K562 (cell line): ENCODE measurements at regions not wholly inside any gene's neighbourhood (a gene's known extent, or its start where the extent isn't known, plus 50 kb on each side); places are given as distances from the start of the nearest gene placed in this dataset.

Experiments used
- ATAC-seq: fragments of 200-7000 bp; cut with Tn5 transposase; 3 replicates; pipeline ENCODE4 v1.9.1; 2020; ENCODE audit warnings: moderate library complexity
- BruUV-seq: library from RNA; stranded (reverse); fragments of 400-500 nt; replicated peaks from 2 replicates; lab custom pipeline; 2021; lab: Mats Ljungman, UMichigan
- CTCF ChIA-PET: fragments of 300-600 bp; formaldehyde crosslinking; extraction: SDS; loops from one replicate; lab custom pipeline; 2021; ENCODE audit warnings: low intra/inter-chr PET ratio; lab: Yijun Ruan, JAX
- POLR2A ChIA-PET: fragments of 300-600, 350-650 bp; sonication (Branson Sonifier 250); formaldehyde crosslinking; extraction: SDS; loops from one replicate; lab custom pipeline; 2021; ENCODE audit warnings: antibody characterized with exemption, inconsistent platforms; lab: Yijun Ruan, JAX
- DNase-seq, 4 experiments: peaks; one replicate each; pipeline versions ENCODE4 v3.0.0 to v3.0.0-alpha.2; 2011 to 2018; ENCODE audit warnings: low spot score in 3 of 4, mixed read lengths in 3 of 4; ENCODE audit errors: extremely low read depth in 1 of 4
- FAIRE-seq: peaks from 2 replicates; lab custom pipeline; 2011; peaks lifted over from hg19 to GRCh38; lab: Jason Lieb, UNC
- H2AFZ ChIP-seq: 2 replicates; pipeline ENCODE4 v1.6.0; 2011; ENCODE audit warnings: low read depth, low read length, control low read depth, inconsistent platforms
- H3K27ac ChIP-seq: fragments of 200-600 bp; 3 replicates; pipeline ENCODE4 v1.8.0; 2011; ENCODE audit warnings: low read depth, mild to moderate bottlenecking, control low read depth, inconsistent platforms, low read length, moderate library complexity, mixed read lengths; ENCODE audit errors: extremely low read depth
- H3K27me3 ChIP-seq, 2 experiments: fragments of 300-600 bp in 1 of 2; 2 replicates in 1 of 2; 3 replicates in 1 of 2; pipeline versions ENCODE4 v1.6.0 to v1.8.0; 2011; ENCODE audit warnings: inconsistent platforms in 2 of 2, low read length in 2 of 2, mild to moderate bottlenecking in 1 of 2, mixed read lengths in 1 of 2, moderate library complexity in 1 of 2; ENCODE audit not compliant: control insufficient read depth in 2 of 2, insufficient read depth in 2 of 2
- H3K36me3 ChIP-seq: fragments of 300-600 bp; 3 replicates; pipeline ENCODE4 v1.8.0; 2011; ENCODE audit warnings: mild to moderate bottlenecking, low read length, inconsistent platforms; ENCODE audit not compliant: control insufficient read depth, insufficient read depth
- H3K4me1 ChIP-seq, 2 experiments: fragments of 200-600 bp in 1 of 2; replicated peaks in 1 of 2; 2 replicates in 1 of 2; 3 replicates in 1 of 2; pipeline versions ENCODE4 v1.5.1 to v1.8.0; 2011; ENCODE audit warnings: inconsistent platforms in 2 of 2, low read length in 2 of 2, mild to moderate bottlenecking in 1 of 2, mixed read lengths in 1 of 2, moderate library complexity in 1 of 2; ENCODE audit not compliant: control insufficient read depth in 2 of 2, insufficient read depth in 2 of 2
- H3K4me2 ChIP-seq: 2 replicates; pipeline ENCODE4 v1.6.1; 2011; ENCODE audit warnings: low read length, control low read depth, inconsistent platforms, mixed read lengths; ENCODE audit not compliant: insufficient read depth
- H3K4me3 ChIP-seq: fragments of 200-600 bp; sonication (generic), shearing (Covaris generic); 2 replicates; pipeline ENCODE4 v1.5.1; 2016; ENCODE audit warnings: control low read depth, inconsistent platforms
- H3K79me2 ChIP-seq: fragments of 200-600 bp; 3 replicates; pipeline ENCODE4 v1.8.0; 2011; ENCODE audit warnings: low read length, inconsistent platforms; ENCODE audit not compliant: control insufficient read depth, insufficient read depth
- H3K9ac ChIP-seq, 2 experiments: 2 replicates each; pipeline versions ENCODE4 v1.6.0 to v1.6.1; 2011; ENCODE audit warnings: low read depth in 2 of 2, low read length in 2 of 2, control low read depth in 1 of 2, inconsistent platforms in 1 of 2, mild to moderate bottlenecking in 1 of 2, mixed read lengths in 1 of 2; ENCODE audit not compliant: insufficient read depth in 1 of 2
- H3K9me1 ChIP-seq: one replicate; pipeline ENCODE4 v1.6.0; 2011; ENCODE audit warnings: inconsistent platforms, mild to moderate bottlenecking, low read length, moderate library complexity; ENCODE audit not compliant: control insufficient read depth, insufficient read depth
- H3K9me3 ChIP-seq: replicated peaks from 2 replicates; pipeline ENCODE4 v1.5.1; 2011; ENCODE audit warnings: low read depth, low read length, inconsistent platforms; ENCODE audit not compliant: control insufficient read depth, insufficient read depth
- H4K20me1 ChIP-seq: replicated peaks from 2 replicates; pipeline ENCODE4 v1.6.1; 2011; ENCODE audit warnings: low read length, inconsistent platforms, mixed read lengths; ENCODE audit not compliant: control insufficient read depth, insufficient read depth
- ATF7 ChIP-seq: fragments of 450-650 bp; IDR thresholded peaks from 2 replicates; pipeline ENCODE4 v1.7.1; 2014; ENCODE audit warnings: mild to moderate bottlenecking, moderate library complexity
- CHCHD3 ChIP-seq: fragments of 250-450 bp; sonication (Bioruptor Pico); IDR thresholded peaks from 2 replicates; pipeline ENCODE4 v2.1.2; 2022; ENCODE audit warnings: mild to moderate bottlenecking
- MCM2 ChIP-seq: fragments of 450-650 bp; IDR thresholded peaks from 2 replicates; pipeline ENCODE4 v1.6.1; 2017; ENCODE audit warnings: low read depth, mild to moderate bottlenecking
- MCM3 ChIP-seq: fragments of 450-650 bp; IDR thresholded peaks from 2 replicates; pipeline ENCODE4 v1.6.1; 2016
- NCOA1 ChIP-seq: fragments of 450-650 bp; IDR thresholded peaks from 2 replicates; pipeline ENCODE4 v1.6.1; 2016; ENCODE audit warnings: low read depth
- POLR2AphosphoS2 ChIP-seq: IDR thresholded peaks from 2 replicates; pipeline ENCODE4 v1.6.1; 2012; ENCODE audit warnings: low read length, improper control_type of control experiment
- SMARCC2 ChIP-seq: fragments of 450-650 bp; IDR thresholded peaks from 2 replicates; pipeline ENCODE4 v1.6.1; 2017; ENCODE audit warnings: antibody characterized with exemption, moderate library complexity, mild to moderate bottlenecking, low read depth
- TEAD2 ChIP-seq: fragments of 450-650 bp; IDR thresholded peaks from 2 replicates; pipeline ENCODE4 v1.6.1; 2016; ENCODE audit warnings: missing genetic modification characterization, control low read depth, missing compliant biosample characterization
- WGBS: fragments of 100-300 bp; shearing (Covaris generic); methylation state at CpG from one replicate; pipeline ENCODE4 v1.1.6; 2016; ENCODE audit warnings: low coverage, mixed read lengths; ENCODE audit not compliant: insufficient coverage; ENCODE audit errors: missing lambda C conversion rate; 5-methylcytosine and 5-hydroxymethylcytosine counted together
- in situ Hi-C: fragments of 300-500 bp; cut with MboI; formaldehyde crosslinking; loops from 4 replicates; pipeline ENCODE4 v1.15.0; 2018; ENCODE audit warnings: inconsistent platforms, mixed read lengths
- intact Hi-C: fragments of 100-400 bp; cut with micrococcal nuclease; formaldehyde crosslinking; loops from 2 replicates; pipeline ENCODE4 v1.14.2; 2022
- TF ChIP-seq, protein P1 (sequence below): sonication (generic); formaldehyde crosslinking; IDR thresholded peaks from 2 replicates; pipeline ENCODE4 v1.8.0; 2022; ENCODE audit warnings: missing genetic modification reagents, mild to moderate bottlenecking, borderline replicate concordance
- TF ChIP-seq, protein P2 (sequence below): IDR thresholded peaks from 2 replicates; pipeline ENCODE4 v1.6.1; 2011; ENCODE audit not compliant: insufficient read length; ENCODE audit errors: extremely low read depth
- TF ChIP-seq, protein P3 (sequence below): fragments of 450-650 bp; formaldehyde crosslinking; IDR thresholded peaks from 2 replicates; pipeline ENCODE4 v1.4.0; 2020; ENCODE audit warnings: mild to moderate bottlenecking
- TF ChIP-seq, protein P4 (sequence below): fragments of 450-650 bp; IDR thresholded peaks from 2 replicates; pipeline ENCODE4 v1.6.1; 2016; ENCODE audit warnings: missing biosample characterization, missing genetic modification characterization
- TF ChIP-seq, protein P5 (sequence below): fragments of 250-450 bp; sonication (Bioruptor Pico); IDR thresholded peaks from 2 replicates; pipeline ENCODE4 v1.8.0; 2022; ENCODE audit warnings: inconsistent platforms

DNA sequence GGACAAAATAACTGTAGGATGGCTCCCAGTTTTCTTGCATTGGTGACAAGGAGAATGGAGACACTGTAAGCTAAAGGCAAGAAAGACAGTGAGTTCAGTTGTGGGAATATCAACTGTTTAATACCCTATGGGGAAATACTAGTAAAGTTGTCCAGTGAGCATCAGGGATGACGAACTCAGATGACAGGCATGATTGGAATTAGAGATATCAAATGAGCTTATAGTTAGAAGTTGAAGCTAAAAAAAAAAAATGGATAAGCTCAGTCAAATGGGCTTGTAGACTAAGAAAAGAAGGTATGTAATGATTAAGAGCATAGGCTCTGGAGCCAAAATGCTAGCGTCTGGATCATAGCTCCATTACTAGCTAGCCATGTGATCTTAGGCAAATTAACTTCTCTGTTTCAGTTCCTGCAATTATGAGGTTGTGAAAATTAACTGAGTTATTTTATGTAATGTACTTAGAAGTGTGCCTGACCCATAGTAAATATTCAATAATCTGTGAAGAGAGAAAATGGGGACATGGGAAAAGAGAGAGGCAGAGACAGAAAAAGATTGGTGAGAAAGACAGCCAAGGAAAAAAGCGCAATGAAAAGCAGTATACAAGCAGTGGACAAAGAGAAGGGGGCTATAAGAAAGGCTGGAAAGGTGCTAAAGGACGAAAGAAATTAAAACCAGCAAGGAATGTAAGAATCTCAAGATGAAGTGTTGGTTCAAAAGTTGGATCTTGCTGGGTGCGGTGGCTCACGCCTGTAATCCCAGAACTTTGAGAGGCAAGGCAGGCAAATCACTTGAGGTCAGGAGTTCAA lies 95.7 kb upstream of the SLC39A10 start (continued):
- no peak for TF ChIP-seq SMARCC2
- TF ChIP-seq, protein P1, sequence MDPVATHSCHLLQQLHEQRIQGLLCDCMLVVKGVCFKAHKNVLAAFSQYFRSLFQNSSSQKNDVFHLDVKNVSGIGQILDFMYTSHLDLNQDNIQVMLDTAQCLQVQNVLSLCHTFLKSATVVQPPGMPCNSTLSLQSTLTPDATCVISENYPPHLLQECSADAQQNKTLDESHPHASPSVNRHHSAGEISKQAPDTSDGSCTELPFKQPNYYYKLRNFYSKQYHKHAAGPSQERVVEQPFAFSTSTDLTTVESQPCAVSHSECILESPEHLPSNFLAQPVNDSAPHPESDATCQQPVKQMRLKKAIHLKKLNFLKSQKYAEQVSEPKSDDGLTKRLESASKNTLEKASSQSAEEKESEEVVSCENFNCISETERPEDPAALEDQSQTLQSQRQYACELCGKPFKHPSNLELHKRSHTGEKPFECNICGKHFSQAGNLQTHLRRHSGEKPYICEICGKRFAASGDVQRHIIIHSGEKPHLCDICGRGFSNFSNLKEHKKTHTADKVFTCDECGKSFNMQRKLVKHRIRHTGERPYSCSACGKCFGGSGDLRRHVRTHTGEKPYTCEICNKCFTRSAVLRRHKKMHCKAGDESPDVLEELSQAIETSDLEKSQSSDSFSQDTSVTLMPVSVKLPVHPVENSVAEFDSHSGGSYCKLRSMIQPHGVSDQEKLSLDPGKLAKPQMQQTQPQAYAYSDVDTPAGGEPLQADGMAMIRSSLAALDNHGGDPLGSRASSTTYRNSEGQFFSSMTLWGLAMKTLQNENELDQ (CRISPR knock-in tag) = no peak

DNA sequence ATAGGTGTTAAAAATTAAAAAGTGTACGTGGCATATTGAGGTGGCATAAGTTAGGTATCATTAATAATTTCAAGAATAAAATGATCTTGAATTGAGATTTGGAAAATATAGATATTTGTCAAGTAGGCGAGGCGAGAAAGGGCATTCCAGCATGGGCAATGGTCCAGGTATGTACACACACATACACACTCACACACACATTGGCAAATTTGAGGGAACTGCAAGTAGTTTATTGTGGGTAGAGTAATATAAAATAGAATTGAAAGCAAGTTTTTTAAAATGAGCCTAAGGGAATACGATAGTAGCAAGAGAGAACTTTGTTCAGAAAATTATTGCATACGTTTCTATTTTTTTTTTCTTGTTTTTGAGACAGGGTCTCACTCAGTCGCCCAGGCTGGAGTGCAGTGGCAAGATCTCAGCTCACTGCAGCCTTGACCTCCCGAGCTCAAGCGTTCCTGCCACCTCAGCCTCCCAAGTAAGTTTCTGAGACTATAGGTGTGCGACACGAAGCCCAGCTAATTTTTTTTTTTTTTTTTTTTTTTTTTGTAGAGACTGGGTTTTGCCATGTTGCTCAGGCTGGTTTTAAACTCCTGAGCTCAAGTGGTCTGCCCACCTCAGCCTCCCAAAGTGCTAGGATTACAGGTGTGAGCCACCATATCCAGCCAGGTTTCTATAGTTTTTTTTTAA lies 96.7 kb upstream of the SLC39A10 start:
- ATAC-seq (no peak), FAIRE-seq (no peak), DNase-seq (no peak)
- H3K4me2 ChIP-seq = no peak overlapping the region
- no peak overlapping the region for H3K27ac ChIP-seq
- peaks cover 7 to 17% of the 10 kb centered on the region in 2 experiments; a peak in 3 of 5 replicates for H3K4me1 ChIP-seq
- no peak overlapping the region for H3K9ac ChIP-seq
- H3K36me3 ChIP-seq = no peaks in the 10 kb centered on the region
- intact Hi-C loops (no loop called here), in situ Hi-C loops (no loop called here)
- no peak overlapping the region for H2AFZ ChIP-seq
- ChIA-PET CTCF (no interaction called here), POLR2A (interaction anchor here (0.7 kb wide), 1 partner anchor 196 kb away, joined by 3 read pairs; no protein-coding TSS in a partner anchor)
- BruUV-seq = no TSS peak
- no peaks in the 10 kb centered on the region for H3K9me1 ChIP-seq
- no peaks in the 10 kb centered on the region for H4K20me1 ChIP-seq
- no peak overlapping the region for H3K4me3 ChIP-seq
- no peaks in the 10 kb centered on the region for H3K27me3 ChIP-seq
- H3K79me2 ChIP-seq = no peaks in the 10 kb centered on the region
- WGBS = 75% methylated on average over 6 of the region's 10 CpGs
- TF ChIP-seq MCM3 (no peak), POLR2AphosphoS2 (no peak), MCM2 (no peak), ATF7 (no peak), CHCHD3 (CRISPR knock-in tag) (no peak), TEAD2 (tag) (no peak), NCOA1 (no peak)
- TF ChIP-seq, protein P2, sequence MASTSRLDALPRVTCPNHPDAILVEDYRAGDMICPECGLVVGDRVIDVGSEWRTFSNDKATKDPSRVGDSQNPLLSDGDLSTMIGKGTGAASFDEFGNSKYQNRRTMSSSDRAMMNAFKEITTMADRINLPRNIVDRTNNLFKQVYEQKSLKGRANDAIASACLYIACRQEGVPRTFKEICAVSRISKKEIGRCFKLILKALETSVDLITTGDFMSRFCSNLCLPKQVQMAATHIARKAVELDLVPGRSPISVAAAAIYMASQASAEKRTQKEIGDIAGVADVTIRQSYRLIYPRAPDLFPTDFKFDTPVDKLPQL = no peak
- TF ChIP-seq, protein P3, sequence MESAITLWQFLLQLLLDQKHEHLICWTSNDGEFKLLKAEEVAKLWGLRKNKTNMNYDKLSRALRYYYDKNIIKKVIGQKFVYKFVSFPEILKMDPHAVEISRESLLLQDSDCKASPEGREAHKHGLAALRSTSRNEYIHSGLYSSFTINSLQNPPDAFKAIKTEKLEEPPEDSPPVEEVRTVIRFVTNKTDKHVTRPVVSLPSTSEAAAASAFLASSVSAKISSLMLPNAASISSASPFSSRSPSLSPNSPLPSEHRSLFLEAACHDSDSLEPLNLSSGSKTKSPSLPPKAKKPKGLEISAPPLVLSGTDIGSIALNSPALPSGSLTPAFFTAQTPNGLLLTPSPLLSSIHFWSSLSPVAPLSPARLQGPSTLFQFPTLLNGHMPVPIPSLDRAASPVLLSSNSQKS (CRISPR knock-in tag) = no peak
- TF ChIP-seq, protein P4, sequence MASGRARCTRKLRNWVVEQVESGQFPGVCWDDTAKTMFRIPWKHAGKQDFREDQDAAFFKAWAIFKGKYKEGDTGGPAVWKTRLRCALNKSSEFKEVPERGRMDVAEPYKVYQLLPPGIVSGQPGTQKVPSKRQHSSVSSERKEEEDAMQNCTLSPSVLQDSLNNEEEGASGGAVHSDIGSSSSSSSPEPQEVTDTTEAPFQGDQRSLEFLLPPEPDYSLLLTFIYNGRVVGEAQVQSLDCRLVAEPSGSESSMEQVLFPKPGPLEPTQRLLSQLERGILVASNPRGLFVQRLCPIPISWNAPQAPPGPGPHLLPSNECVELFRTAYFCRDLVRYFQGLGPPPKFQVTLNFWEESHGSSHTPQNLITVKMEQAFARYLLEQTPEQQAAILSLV (tag) = no peak
- TF ChIP-seq, protein P5, sequence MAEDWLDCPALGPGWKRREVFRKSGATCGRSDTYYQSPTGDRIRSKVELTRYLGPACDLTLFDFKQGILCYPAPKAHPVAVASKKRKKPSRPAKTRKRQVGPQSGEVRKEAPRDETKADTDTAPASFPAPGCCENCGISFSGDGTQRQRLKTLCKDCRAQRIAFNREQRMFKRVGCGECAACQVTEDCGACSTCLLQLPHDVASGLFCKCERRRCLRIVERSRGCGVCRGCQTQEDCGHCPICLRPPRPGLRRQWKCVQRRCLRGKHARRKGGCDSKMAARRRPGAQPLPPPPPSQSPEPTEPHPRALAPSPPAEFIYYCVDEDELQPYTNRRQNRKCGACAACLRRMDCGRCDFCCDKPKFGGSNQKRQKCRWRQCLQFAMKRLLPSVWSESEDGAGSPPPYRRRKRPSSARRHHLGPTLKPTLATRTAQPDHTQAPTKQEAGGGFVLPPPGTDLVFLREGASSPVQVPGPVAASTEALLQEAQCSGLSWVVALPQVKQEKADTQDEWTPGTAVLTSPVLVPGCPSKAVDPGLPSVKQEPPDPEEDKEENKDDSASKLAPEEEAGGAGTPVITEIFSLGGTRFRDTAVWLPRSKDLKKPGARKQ (CRISPR knock-in tag) = no peak
- H3K9me3 ChIP-seq = peaks cover 2% of the 10 kb centered on the region
